H1 (cell line): ENCODE measurements at regions not wholly inside any gene's neighbourhood (a gene's known extent, or its start where the extent isn't known, plus 50 kb on each side); places are given as distances from the start of the nearest gene placed in this dataset.

Experiments used
- CTCF ChIA-PET: fragments of 300-600 bp; sonication (Branson Sonifier 250); formaldehyde crosslinking; loops from one replicate; lab custom pipeline; 2021; ENCODE audit not compliant: partially characterized antibody; lab: Charles Lee
- POLR2A ChIA-PET: fragments of 300-600 bp; sonication (Branson Sonifier 250); formaldehyde crosslinking; loops from one replicate; lab custom pipeline; 2021; ENCODE audit warnings: inconsistent platforms; ENCODE audit not compliant: partially characterized antibody; lab: Charles Lee
- DNase-seq, 2 experiments: peaks; one replicate each; pipeline versions ENCODE4 v3.0.0 to v3.0.0-alpha.2; 2010 to 2022; ENCODE audit warnings: low spot score in 2 of 2, low read depth in 1 of 2, mixed read lengths in 1 of 2
- FAIRE-seq: peaks from 2 replicates; lab custom pipeline; 2011; peaks lifted over from hg19 to GRCh38; lab: Jason Lieb, UNC
- H2AFZ ChIP-seq: 2 replicates; pipeline ENCODE4 v1.8.1; 2012; ENCODE audit warnings: low read length, inconsistent platforms
- H2AK5ac ChIP-seq: 2 replicates; pipeline ENCODE4 v1.6.1; 2013; ENCODE audit warnings: low read depth, low read length
- H2BK120ac ChIP-seq: replicated peaks from 2 replicates; pipeline ENCODE3; 2013; ENCODE audit warnings: low read depth, low read length, inconsistent platforms
- H2BK12ac ChIP-seq: 2 replicates; pipeline ENCODE4 v1.6.1; 2013; ENCODE audit warnings: low read depth, low read length
- H2BK15ac ChIP-seq: 2 replicates; pipeline ENCODE4 v1.6.1; 2013; ENCODE audit warnings: low read length
- H2BK20ac ChIP-seq: 2 replicates; pipeline ENCODE4 v1.6.1; 2013; ENCODE audit warnings: low read length
- H2BK5ac ChIP-seq: 2 replicates; pipeline ENCODE4 v1.6.1; 2013; ENCODE audit warnings: low read depth, low read length
- H3K14ac ChIP-seq: 2 replicates; pipeline ENCODE4 v1.6.1; 2013; ENCODE audit warnings: inconsistent platforms; ENCODE audit not compliant: insufficient read length
- H3K18ac ChIP-seq: 2 replicates; pipeline ENCODE4 v1.6.1; 2013; ENCODE audit warnings: low read length; ENCODE audit errors: extremely low read depth
- H3K23ac ChIP-seq: 2 replicates; pipeline ENCODE4 v1.6.1; 2013; ENCODE audit warnings: inconsistent platforms; ENCODE audit not compliant: insufficient read length
- H3K23me2 ChIP-seq: 2 replicates; pipeline ENCODE4 v1.6.1; 2013; ENCODE audit warnings: low read depth, low read length
- H3K27ac ChIP-seq: 2 replicates; pipeline ENCODE4 v1.6.1; 2011; ENCODE audit warnings: low read depth, low read length, inconsistent platforms
- H3K27me3 ChIP-seq, 4 experiments: replicated peaks in 1 of 4; 1 replicate in 1 of 4; 2 replicates in 3 of 4; pipeline versions ENCODE4 v1.6.1 to v1.8.1; 2011 to 2013; ENCODE audit warnings: low read length in 3 of 4, mild to moderate bottlenecking in 3 of 4, inconsistent platforms in 2 of 4, mixed read lengths in 2 of 4, moderate library complexity in 1 of 4; ENCODE audit not compliant: control insufficient read depth in 3 of 4, insufficient read depth in 3 of 4; ENCODE audit errors: extremely low read depth in 1 of 4
- H3K36me3 ChIP-seq, 4 experiments: 2 replicates each; pipeline versions ENCODE4 v1.6.1 to v1.8.1; 2011 to 2013; ENCODE audit warnings: mild to moderate bottlenecking in 4 of 4, low read length in 3 of 4, moderate library complexity in 2 of 4, control low read depth in 1 of 4, inconsistent platforms in 1 of 4; ENCODE audit not compliant: insufficient read depth in 4 of 4, control insufficient read depth in 2 of 4
- H3K4ac ChIP-seq: replicated peaks from 2 replicates; pipeline ENCODE3; 2013; ENCODE audit warnings: low read length, low read depth, mixed read lengths, inconsistent platforms; ENCODE audit not compliant: insufficient read length
- H3K4me1 ChIP-seq, 4 experiments: replicated peaks in 1 of 4; 1 replicate in 1 of 4; 2 replicates in 3 of 4; pipeline versions ENCODE4 v1.6.1 to v1.8.1; 2011 to 2013; ENCODE audit warnings: low read length in 3 of 4, inconsistent platforms in 2 of 4, mixed read lengths in 1 of 4; ENCODE audit not compliant: insufficient read depth in 4 of 4, control insufficient read depth in 3 of 4
- H3K4me2 ChIP-seq, 2 experiments: 2 replicates each; pipeline versions ENCODE4 v1.6.1 to v1.8.1; 2011 to 2013; ENCODE audit warnings: low read depth in 2 of 2, low read length in 2 of 2, control low read depth in 1 of 2, inconsistent platforms in 1 of 2, mild to moderate bottlenecking in 1 of 2; ENCODE audit not compliant: insufficient read depth in 1 of 2
- H3K4me3 ChIP-seq, 4 experiments: fragments of 200-600, 300-600 bp in 1 of 4; sonication (generic), shearing (Covaris generic), sonication (Bioruptor Twin) in 1 of 4; 2 replicates each; pipeline versions ENCODE4 v1.5.1 to v1.8.1; 2011 to 2016; ENCODE audit warnings: low read length in 4 of 4, low read depth in 3 of 4, control low read depth in 2 of 4, inconsistent platforms in 2 of 4, mild to moderate bottlenecking in 2 of 4, mixed read lengths in 1 of 4, moderate library complexity in 1 of 4; ENCODE audit not compliant: insufficient read depth in 2 of 4; ENCODE audit errors: extremely low read depth in 1 of 4
- H3K56ac ChIP-seq: replicated peaks from 2 replicates; pipeline ENCODE3; 2013; ENCODE audit warnings: low read depth, mild to moderate bottlenecking, mixed read lengths, low read length, inconsistent platforms; ENCODE audit not compliant: insufficient read length
- H3K79me1 ChIP-seq: 2 replicates; pipeline ENCODE4 v1.6.1; 2013; ENCODE audit warnings: low read depth, low read length, control low read depth
- H3K79me2 ChIP-seq, 2 experiments: 2 replicates each; pipeline versions ENCODE4 v1.6.1 to v1.8.1; 2012 to 2013; ENCODE audit warnings: low read length in 2 of 2, mild to moderate bottlenecking in 2 of 2, inconsistent platforms in 1 of 2; ENCODE audit not compliant: insufficient read depth in 2 of 2, control insufficient read depth in 1 of 2
- H3K9ac ChIP-seq, 4 experiments: replicated peaks in 1 of 4; 1 replicate in 1 of 4; 2 replicates in 3 of 4; pipeline versions ENCODE4 v1.6.1 to v1.8.1; 2011 to 2013; ENCODE audit warnings: low read depth in 3 of 4, low read length in 3 of 4, control low read depth in 2 of 4, mild to moderate bottlenecking in 2 of 4, moderate library complexity in 2 of 4, inconsistent platforms in 1 of 4; ENCODE audit errors: extremely low read depth in 1 of 4
- H3K9me3 ChIP-seq, 2 experiments: 2 replicates each; pipeline versions ENCODE4 v1.6.1 to v1.8.1; 2012 to 2013; ENCODE audit warnings: mild to moderate bottlenecking in 2 of 2, moderate library complexity in 2 of 2, control low read depth in 1 of 2, inconsistent platforms in 1 of 2, low read depth in 1 of 2, low read length in 1 of 2, mixed read lengths in 1 of 2; ENCODE audit not compliant: insufficient read depth in 2 of 2
- H4K20me1 ChIP-seq, 2 experiments: replicated peaks in 1 of 2; 2 replicates each; pipeline versions ENCODE3 to v1.8.1; 2011 to 2013; ENCODE audit warnings: inconsistent platforms in 2 of 2, low read length in 2 of 2, mild to moderate bottlenecking in 1 of 2; ENCODE audit not compliant: insufficient read depth in 2 of 2, control insufficient read depth in 1 of 2
- H4K5ac ChIP-seq: 2 replicates; pipeline ENCODE4 v1.6.1; 2013; ENCODE audit warnings: low read length, low read depth, mixed read lengths, inconsistent platforms; ENCODE audit not compliant: insufficient read length
- H4K8ac ChIP-seq: 2 replicates; pipeline ENCODE4 v1.8.0; 2013; ENCODE audit warnings: mild to moderate bottlenecking, moderate library complexity, low read length, inconsistent platforms; ENCODE audit not compliant: insufficient read depth; ENCODE audit errors: extremely low read depth
- H4K91ac ChIP-seq: replicated peaks from 2 replicates; pipeline ENCODE3; 2013; ENCODE audit warnings: low read length, mixed read lengths, inconsistent platforms; ENCODE audit not compliant: insufficient read length
- BRCA1 ChIP-seq: IDR thresholded peaks from 2 replicates; pipeline ENCODE4 v1.6.1; 2012; ENCODE audit warnings: low read depth, low read length, improper control_type of control experiment
- CBX8 ChIP-seq: fragments of 300-800, 300-1000 bp; sonication (generic); IDR thresholded peaks from 2 replicates; pipeline ENCODE4 v1.7.1; 2016; ENCODE audit warnings: low read depth, low read length, borderline replicate concordance
- CHD2 ChIP-seq: IDR thresholded peaks from 2 replicates; pipeline ENCODE4 v1.6.1; 2012; ENCODE audit warnings: low read length, improper control_type of control experiment
- EGR1 ChIP-seq: IDR thresholded peaks from 2 replicates; pipeline ENCODE4 v1.6.1; 2011; ENCODE audit warnings: low read depth, low read length, borderline replicate concordance
- EZH2 ChIP-seq: fragments of 200-600 bp; sonication (generic); IDR thresholded peaks from 2 replicates; pipeline ENCODE4 v1.7.1; 2012; ENCODE audit warnings: low read depth, mild to moderate bottlenecking, moderate library complexity, low read length, inconsistent platforms; ENCODE audit not compliant: severe bottlenecking
- JUN ChIP-seq: IDR thresholded peaks from 2 replicates; pipeline ENCODE4 v1.6.1; 2011; ENCODE audit warnings: low read depth, mild to moderate bottlenecking, improper control_type of control experiment, low read length
- RAD21 ChIP-seq, 2 experiments: IDR thresholded peaks in 1 of 2; conservative IDR thresholded peaks in 1 of 2; 2 replicates each; pipeline ENCODE4 v1.6.1; 2011; ENCODE audit warnings: low read depth in 2 of 2, low read length in 2 of 2, improper control_type of control experiment in 1 of 2, inconsistent platforms in 1 of 2, mild to moderate bottlenecking in 1 of 2, moderate library complexity in 1 of 2
- SIRT6 ChIP-seq: IDR thresholded peaks from one replicate; pipeline ENCODE4 v1.7.1; 2012; ENCODE audit warnings: low read length, inconsistent platforms
- TAF7 ChIP-seq: optimal IDR thresholded peaks from 2 replicates; pipeline ENCODE3; 2011; ENCODE audit warnings: low read depth, mild to moderate bottlenecking, inconsistent platforms, low read length, moderate library complexity, borderline replicate concordance
- TCF12 ChIP-seq: IDR thresholded peaks from 2 replicates; pipeline ENCODE4 v1.6.1; 2011; ENCODE audit warnings: low read depth, mild to moderate bottlenecking, low read length
- WGBS, 2 experiments: shearing (Covaris generic) in 1 of 2; methylation state at CpG; one replicate each; pipeline versions ENCODE4 v1.1.6 to v1.1.7; 2013 to 2015; ENCODE audit warnings: low lambda C conversion rate in 2 of 2, mixed read lengths in 2 of 2, inconsistent platforms in 1 of 2, low coverage in 1 of 2, missing lambda C conversion rate in 1 of 2; ENCODE audit not compliant: insufficient replicate concordance in 2 of 2, insufficient coverage in 1 of 2, insufficient read length in 1 of 2; ENCODE audit errors: extremely low coverage in 1 of 2, missing lambda C conversion rate in 1 of 2; 5-methylcytosine and 5-hydroxymethylcytosine counted together
- TF ChIP-seq, protein P1 (sequence below): IDR thresholded peaks from 2 replicates; pipeline ENCODE4 v1.6.1; 2011; ENCODE audit warnings: low read depth, mild to moderate bottlenecking, low read length; ENCODE audit not compliant: insufficient read depth

DNA sequence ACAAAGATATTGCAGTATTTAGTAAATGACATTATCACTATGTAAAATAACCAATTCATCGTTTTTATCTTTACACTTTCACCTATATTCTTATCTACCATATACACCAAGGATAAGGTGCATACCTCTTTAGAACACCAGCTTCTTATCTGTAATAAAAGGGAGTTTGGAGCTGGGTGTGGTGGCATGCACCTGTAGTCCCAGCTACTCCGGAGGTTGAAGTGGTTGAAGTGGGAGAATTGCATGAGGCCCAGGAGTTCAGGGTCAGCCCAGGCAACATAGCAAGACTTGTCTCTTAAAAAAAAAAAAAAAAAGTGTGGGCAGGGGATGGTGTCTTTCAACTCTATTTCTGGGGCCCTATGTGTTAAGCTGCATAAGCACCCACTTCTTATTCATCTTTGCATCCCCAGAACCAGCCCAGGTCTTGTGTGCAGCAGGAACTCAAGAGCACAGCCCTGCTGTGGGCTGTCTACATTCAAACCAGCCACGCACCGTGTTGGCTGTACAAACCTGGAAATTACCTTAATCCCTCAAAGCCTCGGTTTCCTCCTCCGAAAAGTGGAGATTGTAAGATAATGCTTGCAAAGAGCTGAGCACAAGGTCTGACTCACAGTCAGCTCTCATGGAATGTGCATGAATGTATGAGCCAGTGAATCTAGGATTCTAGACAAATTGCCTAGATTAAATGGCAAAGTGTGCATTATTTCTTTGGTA is 256.6 kb upstream of the FOXN3 start:
- H3K79me1 ChIP-seq: no peaks in the 10 kb centered on the region
- H3K23ac ChIP-seq: no peak overlapping the region
- H2BK5ac ChIP-seq: no peak overlapping the region
- FAIRE-seq: no peak
- H4K5ac ChIP-seq: no peak overlapping the region
- H2AK5ac ChIP-seq: no peak overlapping the region
- no peaks in the 10 kb centered on the region for H3K36me3 ChIP-seq
- DNase-seq: no peak
- no peak overlapping the region for H3K9ac ChIP-seq
- H3K9me3 ChIP-seq: 0 out of 4 replicates have a peak, but pooled peaks cover 0 to 3% of the 10 kb centered on the region in 2 experiments
- no peak overlapping the region for H3K4me3 ChIP-seq
- WGBS, 2 experiments: 85 to 100% methylated on average over 1 to 6 of the region's 6 CpGs
- POLR2A ChIA-PET: interaction anchor here (0.7 kb wide), 1 partner anchor 28 kb away, joined by 3 read pairs; no protein-coding TSS in a partner anchor
- no peak overlapping the region for H2BK15ac ChIP-seq
- no peaks in the 10 kb centered on the region for H3K27me3 ChIP-seq
- H3K27ac ChIP-seq: no peak overlapping the region
- no peak overlapping the region for H2BK12ac ChIP-seq
- no peak overlapping the region for H2BK120ac ChIP-seq
- no peaks in the 10 kb centered on the region for H3K4me1 ChIP-seq
- no peak overlapping the region for H3K56ac ChIP-seq
- H3K18ac ChIP-seq: no peak overlapping the region
- H3K23me2 ChIP-seq: peaks cover 2% of the 10 kb centered on the region; the same call in 1 of the 2 replicates
- no peak overlapping the region for H2BK20ac ChIP-seq
- H3K4me2 ChIP-seq: no peak overlapping the region
- no peak overlapping the region for H2AFZ ChIP-seq
- no peak overlapping the region for H3K14ac ChIP-seq
- no peak overlapping the region for H4K91ac ChIP-seq
- no peaks in the 10 kb centered on the region for H3K79me2 ChIP-seq
- CTCF ChIA-PET: interaction anchor here (0.7 to 1.1 kb wide), 3 partner anchors 29 to 590 kb away, joined by 3 read pairs; no protein-coding TSS in a partner anchor
- no peak overlapping the region for H4K8ac ChIP-seq
- no peaks in the 10 kb centered on the region for H4K20me1 ChIP-seq
- H3K4ac ChIP-seq: no peak overlapping the region
- TF ChIP-seq RAD21 (IDR thresholded peaks at IDR 0.05 in 1 of 2, conservative IDR thresholded peaks at IDR 0.05 in 1 of 2; ENCODE audit: low read depth in 2 of 2, low read length in 2 of 2): no peak
- no peak for TF ChIP-seq EZH2
- TF ChIP-seq JUN: no peak
- TF ChIP-seq CBX8: no peak
- no peak for TF ChIP-seq BRCA1
- TF ChIP-seq, protein P1, sequence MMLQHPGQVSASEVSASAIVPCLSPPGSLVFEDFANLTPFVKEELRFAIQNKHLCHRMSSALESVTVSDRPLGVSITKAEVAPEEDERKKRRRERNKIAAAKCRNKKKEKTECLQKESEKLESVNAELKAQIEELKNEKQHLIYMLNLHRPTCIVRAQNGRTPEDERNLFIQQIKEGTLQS: no peak
- no peak for TF ChIP-seq CHD2
- TF ChIP-seq TAF7: no peak
- TF ChIP-seq TCF12: no peak
- TF ChIP-seq EGR1: no peak
- TF ChIP-seq SIRT6: no peak
